Liver (tissue), 7 donors: ENCODE measurements at regions not wholly inside any gene's neighbourhood (a gene's known extent, or its start where the extent isn't known, plus 50 kb on each side); places are given as distances from the start of the nearest gene placed in this dataset.

Experiments used
- DNase-seq: peaks from one replicate; pipeline ENCODE4 v3.0.0-alpha.2; 2017; ENCODE audit warnings: low spot score
- H3K27ac ChIP-seq, 2 donors: one replicate each; pipeline ENCODE4 v1.7.0; 2013; ENCODE audit warnings: inconsistent platforms in 2 of 2, low read length in 2 of 2, control low read depth in 1 of 2, low read depth in 1 of 2, mild to moderate bottlenecking in 1 of 2
- H3K27me3 ChIP-seq, 4 donors: one replicate each; pipeline versions ENCODE4 v1.6.1 to v1.7.0; 2013; ENCODE audit warnings: low read length in 3 of 4, inconsistent platforms in 1 of 4, mild to moderate bottlenecking in 1 of 4, moderate library complexity in 1 of 4; ENCODE audit not compliant: control insufficient read depth in 4 of 4, insufficient read depth in 4 of 4
- H3K36me3 ChIP-seq, 4 donors: one replicate each; pipeline versions ENCODE4 v1.6.1 to v1.7.0; 2013; ENCODE audit warnings: low read length in 3 of 4, mild to moderate bottlenecking in 3 of 4, low read depth in 1 of 4, moderate library complexity in 1 of 4; ENCODE audit not compliant: control insufficient read depth in 4 of 4, insufficient read depth in 3 of 4
- H3K4me1 ChIP-seq, 4 donors: one replicate each; pipeline versions ENCODE4 v1.6.1 to v1.7.0; 2013; ENCODE audit warnings: low read length in 3 of 4, mild to moderate bottlenecking in 3 of 4, moderate library complexity in 1 of 4; ENCODE audit not compliant: control insufficient read depth in 4 of 4, insufficient read depth in 4 of 4
- H3K4me3 ChIP-seq, 3 donors: one replicate each; pipeline versions ENCODE4 v1.6.1 to v1.7.0; 2013; ENCODE audit warnings: low read length in 3 of 3, control low read depth in 1 of 3, low read depth in 1 of 3, mild to moderate bottlenecking in 1 of 3
- H3K9ac ChIP-seq, 2 donors: one replicate each; pipeline ENCODE4 v1.7.0; 2013; ENCODE audit warnings: low read length in 2 of 2, mild to moderate bottlenecking in 2 of 2, moderate library complexity in 2 of 2, control low read depth in 1 of 2, low read depth in 1 of 2
- H3K9me3 ChIP-seq, 4 donors: one replicate each; pipeline versions ENCODE4 v1.6.1 to v1.7.0; 2013; ENCODE audit warnings: low read length in 3 of 4; ENCODE audit not compliant: control insufficient read depth in 4 of 4
- ATF3 ChIP-seq: IDR thresholded peaks from 2 replicates; pipeline ENCODE4 v1.6.1; 2016; ENCODE audit warnings: antibody characterized with exemption
- EGR1 ChIP-seq, 2 donors: IDR thresholded peaks; 2 replicates each; pipeline ENCODE4 v1.6.1; 2016 to 2018; ENCODE audit warnings: antibody characterized with exemption in 2 of 2, low read depth in 2 of 2
- FOXA2 ChIP-seq: IDR thresholded peaks from 2 replicates; pipeline ENCODE4 v1.6.1; 2016; ENCODE audit warnings: antibody characterized with exemption
- GABPA ChIP-seq, 2 donors: IDR thresholded peaks in 1 of 2; conservative IDR thresholded peaks in 1 of 2; 2 replicates each; pipeline ENCODE4 v1.6.1; 2016; ENCODE audit warnings: antibody characterized with exemption in 2 of 2, mild to moderate bottlenecking in 1 of 2, moderate library complexity in 1 of 2
- HNF4A ChIP-seq, 2 donors: conservative IDR thresholded peaks; 2 replicates each; pipeline ENCODE4 v1.6.1; 2016; ENCODE audit warnings: antibody characterized with exemption in 2 of 2, mild to moderate bottlenecking in 2 of 2
- HNF4G ChIP-seq: IDR thresholded peaks from 2 replicates; pipeline ENCODE4 v1.6.1; 2016; ENCODE audit warnings: antibody characterized with exemption
- JUND ChIP-seq, 2 donors: IDR thresholded peaks; 2 replicates each; pipeline ENCODE4 v1.6.1; 2016; ENCODE audit warnings: antibody characterized with exemption in 2 of 2
- NR2F2 ChIP-seq: IDR thresholded peaks from 2 replicates; pipeline ENCODE4 v1.6.1; 2016; ENCODE audit warnings: antibody characterized with exemption
- RAD21 ChIP-seq, 2 donors: IDR thresholded peaks; 2 replicates each; pipeline ENCODE4 v1.6.1; 2016; ENCODE audit warnings: antibody characterized with exemption in 2 of 2, mild to moderate bottlenecking in 2 of 2
- RXRA ChIP-seq, 2 donors: IDR thresholded peaks; 2 replicates each; pipeline ENCODE4 v1.6.1; 2017 to 2018; ENCODE audit warnings: antibody characterized with exemption in 2 of 2, mild to moderate bottlenecking in 1 of 2
- TAF1 ChIP-seq: conservative IDR thresholded peaks from 2 replicates; pipeline ENCODE4 v1.6.1; 2016; ENCODE audit warnings: antibody characterized with exemption, mild to moderate bottlenecking
- WGBS: extraction: QIAGEN DNeasy Blood & Tissue Kit; methylation state at CpG from one replicate; pipeline ENCODE4 v1.1.7; 2013; 5-methylcytosine and 5-hydroxymethylcytosine counted together
- TF ChIP-seq, protein P1 (sequence below): IDR thresholded peaks from 2 replicates; pipeline ENCODE4 v1.6.1; 2016; ENCODE audit warnings: antibody characterized with exemption
- TF ChIP-seq, protein P2 (sequence below): IDR thresholded peaks from 2 replicates; pipeline ENCODE4 v1.6.1; 2016; ENCODE audit warnings: antibody characterized with exemption
- donor health status: healthy.
- donor health status: healthy.
- donor health status: healthy.
- donor health status: healthy.

GRCh38 chr12:24088751-24089509, 139.5 kb upstream of the SOX5 start:
- Histone ChIP-seq H3K4me3 (no peak overlapping the region), H3K27ac (no peak overlapping the region), H3K9me3 (no peaks in the 10 kb centered on the region), H3K36me3 (no peaks in the 10 kb centered on the region), H3K27me3 (no peaks in the 10 kb centered on the region), H3K9ac (no peak overlapping the region), H3K4me1 (peaks cover 0 to 13% (median 4%) of the 10 kb centered on the region in 4 donors)
- DNase-seq, result no peak
- TF ChIP-seq JUND (IDR thresholded peaks at IDR 0.05) (no peak), ATF3 (no peak), NR2F2 (no peak), FOXA2 (no peak), RAD21 (IDR thresholded peaks at IDR 0.05) (no peak), EGR1 (IDR thresholded peaks at IDR 0.05; ENCODE audit: low read depth in 2 of 2) (no peak), HNF4A (conservative IDR thresholded peaks at IDR 0.05) (no peak)
- TF ChIP-seq, protein P1, sequence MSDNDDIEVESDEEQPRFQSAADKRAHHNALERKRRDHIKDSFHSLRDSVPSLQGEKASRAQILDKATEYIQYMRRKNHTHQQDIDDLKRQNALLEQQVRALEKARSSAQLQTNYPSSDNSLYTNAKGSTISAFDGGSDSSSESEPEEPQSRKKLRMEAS, result no peak
- WGBS, result 87% methylated on average over 5 of the region's 5 CpGs

DNA sequence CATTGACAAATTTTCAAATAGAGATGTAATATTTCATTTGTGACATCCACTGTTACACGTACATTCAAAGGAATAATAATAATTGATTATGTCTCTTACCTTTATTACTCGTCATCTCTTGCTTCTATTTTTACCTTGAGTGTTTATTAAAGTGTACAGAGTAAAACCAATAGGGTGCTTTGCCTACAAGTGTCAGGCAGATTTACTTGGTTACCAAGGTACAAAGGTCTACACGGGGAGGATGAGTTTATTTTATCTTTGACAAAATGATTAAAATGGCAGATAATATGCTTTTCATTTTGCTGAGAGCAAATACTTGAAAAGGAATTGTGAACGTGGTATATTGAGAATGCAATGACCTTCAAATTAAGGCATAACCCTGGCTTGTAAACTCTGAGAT, 137.8 kb upstream of the SOX5 start:
- Histone ChIP-seq H3K27ac (no peak overlapping the region), H3K4me1 (peaks cover 0 to 13% (median 4%) of the 10 kb centered on the region in 4 donors), H3K9me3 (no peaks in the 10 kb centered on the region), H3K9ac (no peak overlapping the region), H3K4me3 (no peak overlapping the region), H3K36me3 (no peaks in the 10 kb centered on the region), H3K27me3 (no peaks in the 10 kb centered on the region)
- TF ChIP-seq TAF1 (no peak), HNF4A (conservative IDR thresholded peaks at IDR 0.05) (peak; percentile 59 to 70)
- DNase-seq, result no peak
- WGBS, result 30% methylated on average over 4 of the region's 4 CpGs

DNA sequence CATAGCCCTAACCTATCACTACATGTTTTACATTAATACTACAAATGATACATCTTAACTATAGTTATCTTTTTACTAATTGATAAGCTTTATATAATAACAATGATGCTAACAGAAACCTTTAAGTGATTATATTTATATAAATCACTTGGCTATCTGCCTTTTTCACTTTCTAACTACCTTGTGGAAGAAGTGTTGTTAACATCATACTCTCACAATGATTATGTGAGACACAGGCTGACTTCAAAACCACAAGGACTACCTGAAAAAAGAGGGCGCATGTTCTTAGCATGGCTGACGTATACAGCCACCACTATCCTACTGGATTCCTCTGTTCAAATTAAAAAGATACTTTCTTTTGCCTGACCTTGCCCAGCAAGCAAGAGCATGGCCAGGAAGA, 135.3 kb upstream of the SOX5 start:
- H3K27ac ChIP-seq, result no peak overlapping the region
- H3K27me3 ChIP-seq, result no peaks in the 10 kb centered on the region
- TF ChIP-seq HNF4G (no peak), EGR1 (IDR thresholded peaks at IDR 0.05; ENCODE audit: low read depth in 2 of 2) (no peak), RAD21 (IDR thresholded peaks at IDR 0.05) (no peak)
- H3K4me3 ChIP-seq, result no peak overlapping the region
- H3K9ac ChIP-seq, result no peak overlapping the region
- no peaks in the 10 kb centered on the region for H3K9me3 ChIP-seq
- no peak for DNase-seq
- WGBS, result over 99% methylated on average over 2 of the region's 2 CpGs
- no peaks in the 10 kb centered on the region for H3K36me3 ChIP-seq
- peaks cover 0 to 34% (median 22%) of the 10 kb centered on the region in 4 donors for H3K4me1 ChIP-seq

DNA sequence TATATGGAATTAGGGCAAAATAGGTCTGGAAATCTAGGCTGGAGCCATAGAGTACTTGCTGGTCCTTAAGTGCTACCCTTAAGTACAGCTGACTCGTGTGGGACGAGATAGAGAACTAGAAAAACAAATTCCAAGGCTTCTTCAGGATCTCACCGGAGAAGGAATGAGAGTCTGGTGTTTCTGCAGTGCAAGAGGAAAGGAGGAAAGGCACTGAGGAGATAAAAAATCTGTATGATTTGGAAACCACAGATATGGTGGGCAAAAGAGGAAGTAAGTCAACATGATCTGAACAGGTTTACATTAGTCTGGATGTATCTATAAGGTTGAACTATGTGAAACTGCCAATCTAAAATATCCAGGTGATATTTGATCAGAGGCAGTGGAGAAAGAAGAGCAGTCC, 134.4 kb upstream of the SOX5 start:
- H3K27me3 ChIP-seq, result no peaks in the 10 kb centered on the region
- H3K9ac ChIP-seq, result no peak overlapping the region
- H3K36me3 ChIP-seq, result no peaks in the 10 kb centered on the region
- 73% methylated on average over 3 of the region's 3 CpGs for WGBS
- TF ChIP-seq, protein P2, sequence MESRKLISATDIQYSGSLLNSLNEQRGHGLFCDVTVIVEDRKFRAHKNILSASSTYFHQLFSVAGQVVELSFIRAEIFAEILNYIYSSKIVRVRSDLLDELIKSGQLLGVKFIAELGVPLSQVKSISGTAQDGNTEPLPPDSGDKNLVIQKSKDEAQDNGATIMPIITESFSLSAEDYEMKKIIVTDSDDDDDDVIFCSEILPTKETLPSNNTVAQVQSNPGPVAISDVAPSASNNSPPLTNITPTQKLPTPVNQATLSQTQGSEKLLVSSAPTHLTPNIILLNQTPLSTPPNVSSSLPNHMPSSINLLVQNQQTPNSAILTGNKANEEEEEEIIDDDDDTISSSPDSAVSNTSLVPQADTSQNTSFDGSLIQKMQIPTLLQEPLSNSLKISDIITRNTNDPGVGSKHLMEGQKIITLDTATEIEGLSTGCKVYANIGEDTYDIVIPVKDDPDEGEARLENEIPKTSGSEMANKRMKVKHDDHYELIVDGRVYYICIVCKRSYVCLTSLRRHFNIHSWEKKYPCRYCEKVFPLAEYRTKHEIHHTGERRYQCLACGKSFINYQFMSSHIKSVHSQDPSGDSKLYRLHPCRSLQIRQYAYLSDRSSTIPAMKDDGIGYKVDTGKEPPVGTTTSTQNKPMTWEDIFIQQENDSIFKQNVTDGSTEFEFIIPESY, result no peak
- TF ChIP-seq RXRA (IDR thresholded peaks at IDR 0.05) (no peak), ATF3 (no peak), GABPA (IDR thresholded peaks at IDR 0.05 in 1 of 2, conservative IDR thresholded peaks at IDR 0.05 in 1 of 2) (no peak), EGR1 (IDR thresholded peaks at IDR 0.05; ENCODE audit: low read depth in 2 of 2) (no peak), RAD21 (IDR thresholded peaks at IDR 0.05) (no peak), TAF1 (no peak), FOXA2 (no peak)
- TF ChIP-seq, protein P1, result no peak
- no peak overlapping the region for H3K27ac ChIP-seq
- peaks cover 0 to 44% (median 30%) of the 10 kb centered on the region in 4 donors for H3K4me1 ChIP-seq
- no peaks in the 10 kb centered on the region for H3K9me3 ChIP-seq
- no peak overlapping the region for H3K4me3 ChIP-seq
- no peak for DNase-seq
